Naive thymus-derived CD4-positive, alpha-beta T cell (primary cell): ENCODE measurements at regions not wholly inside any gene's neighbourhood (a gene's known extent, or its start where the extent isn't known, plus 50 kb on each side); places are given as distances from the start of the nearest gene placed in this dataset.

Experiments
- ATAC-seq: fragments of 150-1000 bp; cut with Tn5 transposase; 2 replicates; pipeline ENCODE4 v1.10.0; 2021; ENCODE audit warnings: mild to moderate bottlenecking, moderate library complexity
- CTCF ChIA-PET: fragments of 350-600 bp; sonication (Branson Sonifier 250); formaldehyde crosslinking; loops from one replicate; lab custom pipeline; 2021; ENCODE audit warnings: antibody characterized with exemption; lab: Charles Lee
- POLR2A ChIA-PET: fragments of 350-600 bp; sonication (Branson Sonifier 250); formaldehyde crosslinking; loops from one replicate; lab custom pipeline; 2021; ENCODE audit warnings: antibody characterized with exemption, inconsistent platforms; lab: Charles Lee
- DNase-seq, 9 donors: peaks; one replicate each; pipeline versions ENCODE4 v3.0.0 to v3.0.0-alpha.2; 2020 to 2022; ENCODE audit warnings: mixed read lengths in 1 of 9
- H3K27ac ChIP-seq: one replicate; pipeline ENCODE4 v1.7.0; 2013; ENCODE audit warnings: mild to moderate bottlenecking, low read depth, low read length, moderate library complexity
- H3K27me3 ChIP-seq, 2 donors: one replicate each; pipeline ENCODE4 v1.7.0; 2013; ENCODE audit warnings: low read length in 2 of 2, mild to moderate bottlenecking in 2 of 2, moderate library complexity in 2 of 2; ENCODE audit not compliant: control insufficient read depth in 2 of 2, insufficient read depth in 2 of 2
- H3K36me3 ChIP-seq, 3 experiments: 1 replicate in 2 of 3; 2 replicates in 1 of 3; pipeline ENCODE4 v1.7.0; 2013; ENCODE audit warnings: low read length in 3 of 3, mild to moderate bottlenecking in 3 of 3, moderate library complexity in 1 of 3; ENCODE audit not compliant: insufficient read depth in 3 of 3, control insufficient read depth in 2 of 3
- H3K4me1 ChIP-seq, 2 donors: one replicate each; pipeline ENCODE4 v1.7.0; 2013; ENCODE audit warnings: low read length in 2 of 2, mild to moderate bottlenecking in 2 of 2, moderate library complexity in 1 of 2; ENCODE audit not compliant: control insufficient read depth in 2 of 2, insufficient read depth in 2 of 2
- H3K4me3 ChIP-seq: 2 replicates; pipeline ENCODE4 v1.7.0; 2013; ENCODE audit warnings: mild to moderate bottlenecking, low read length
- H3K9me3 ChIP-seq, 3 experiments: 1 replicate in 2 of 3; 2 replicates in 1 of 3; pipeline ENCODE4 v1.7.0; 2013; ENCODE audit warnings: low read length in 3 of 3; ENCODE audit not compliant: control insufficient read depth in 2 of 3
- H3K27ac Mint-ChIP-seq, 9 donors: one replicate each; pipeline ENCODE4 v1.8.0; 2020 to 2022; ENCODE audit warnings: mixed read lengths in 9 of 9, mild to moderate bottlenecking in 8 of 9, moderate library complexity in 5 of 9, inconsistent platforms in 2 of 9
- H3K27me3 Mint-ChIP-seq, 5 donors: one replicate each; pipeline ENCODE4 v1.8.0; 2021 to 2022; ENCODE audit warnings: mixed read lengths in 5 of 5, mild to moderate bottlenecking in 1 of 5
- H3K36me3 Mint-ChIP-seq, 5 donors: one replicate each; pipeline ENCODE4 v1.8.0; 2020 to 2022; ENCODE audit warnings: mixed read lengths in 5 of 5, mild to moderate bottlenecking in 3 of 5, inconsistent platforms in 1 of 5
- H3K4me1 Mint-ChIP-seq, 7 donors: one replicate each; pipeline ENCODE4 v1.8.0; 2020 to 2022; ENCODE audit warnings: mixed read lengths in 7 of 7, mild to moderate bottlenecking in 3 of 7, inconsistent platforms in 1 of 7
- H3K4me3 Mint-ChIP-seq, 10 donors: one replicate each; pipeline ENCODE4 v1.8.0; 2020 to 2022; ENCODE audit warnings: mild to moderate bottlenecking in 10 of 10, mixed read lengths in 10 of 10, moderate library complexity in 6 of 10, inconsistent platforms in 2 of 10
- H3K9me3 Mint-ChIP-seq, 11 donors: one replicate each; pipeline ENCODE4 v1.8.0; 2020 to 2022; ENCODE audit warnings: mixed read lengths in 11 of 11, mild to moderate bottlenecking in 4 of 11, inconsistent platforms in 1 of 11, moderate library complexity in 1 of 11
- intact Hi-C, 2 donors: fragments of 100-400 bp; cut with micrococcal nuclease; formaldehyde crosslinking; loops; one replicate each; pipeline ENCODE4 v1.15.1; 2023

- H3K27ac Mint-ChIP-seq: no peak overlapping the region
- Histone ChIP-seq H3K4me3 (no peak overlapping the region), H3K4me1 (no peaks in the 10 kb centered on the region), H3K27ac (no peak overlapping the region), H3K9me3 (peaks cover 0 to 3% (median 0%) of the 10 kb centered on the region in 3 experiments), H3K36me3 (no peaks in the 10 kb centered on the region), H3K27me3 (no peaks in the 10 kb centered on the region)
- H3K9me3 Mint-ChIP-seq: peaks cover 0 to 25% (median 6%) of the 10 kb centered on the region in 11 donors
- no peak overlapping the region for H3K4me3 Mint-ChIP-seq
- ChIA-PET CTCF (no interaction called here), POLR2A (no interaction called here)
- intact Hi-C loops: no loop called here
- no peaks in the 10 kb centered on the region for H3K27me3 Mint-ChIP-seq
- H3K36me3 Mint-ChIP-seq: no peaks in the 10 kb centered on the region
- ATAC-seq: no peak
- H3K4me1 Mint-ChIP-seq: no peaks in the 10 kb centered on the region
- DNase-seq: no peak
These were observed 1205.1 kb upstream of the CNTN5 start for GRCh38 chr11:97815667-97816066.

- Histone ChIP-seq H3K36me3 (no peaks in the 10 kb centered on the region), H3K4me1 (no peaks in the 10 kb centered on the region), H3K27ac (no peak overlapping the region), H3K4me3 (no peak overlapping the region), H3K9me3 (no peaks in the 10 kb centered on the region), H3K27me3 (no peaks in the 10 kb centered on the region)
- H3K27ac Mint-ChIP-seq: no peak overlapping the region
- H3K27me3 Mint-ChIP-seq: no peaks in the 10 kb centered on the region
- H3K9me3 Mint-ChIP-seq: peaks cover 0 to 6% (median 3%) of the 10 kb centered on the region in 11 donors
- H3K4me3 Mint-ChIP-seq: no peak overlapping the region
- ATAC-seq (no peak), DNase-seq (no peak)
- H3K36me3 Mint-ChIP-seq: no peaks in the 10 kb centered on the region
- ChIA-PET POLR2A (no interaction called here), CTCF (no interaction called here)
- H3K4me1 Mint-ChIP-seq: no peaks in the 10 kb centered on the region
- intact Hi-C loops: no loop called here
These were observed 1188.3 kb upstream of the CNTN5 start for GRCh38 chr11:97832451-97832850.

- ChIA-PET POLR2A (no interaction called here), CTCF (no interaction called here)
- no peak for DNase-seq
- no peak overlapping the region for H3K4me3 ChIP-seq
- no peak overlapping the region for H3K4me3 Mint-ChIP-seq
- H3K27me3 ChIP-seq: no peaks in the 10 kb centered on the region
- no peak overlapping the region for H3K27ac ChIP-seq
- H3K27ac Mint-ChIP-seq: no peak overlapping the region
- H3K27me3 Mint-ChIP-seq: no peaks in the 10 kb centered on the region
- no peaks in the 10 kb centered on the region for H3K4me1 Mint-ChIP-seq
- H3K36me3 ChIP-seq: no peaks in the 10 kb centered on the region
- H3K4me1 ChIP-seq: no peaks in the 10 kb centered on the region
- peaks cover 0 to 6% (median 3%) of the 10 kb centered on the region in 11 donors for H3K9me3 Mint-ChIP-seq
- no peaks in the 10 kb centered on the region for H3K9me3 ChIP-seq
- ATAC-seq: no peak
- intact Hi-C loops: no loop called here
- no peaks in the 10 kb centered on the region for H3K36me3 Mint-ChIP-seq
These were observed 1187.3 kb upstream of the CNTN5 start for GRCh38 chr11:97833412-97833811.

GRCh38 chr11:97844016-97844415, 1176.7 kb upstream of the CNTN5 start:
- no peak overlapping the region for H3K4me3 Mint-ChIP-seq
- H3K9me3 Mint-ChIP-seq: peaks cover 0 to 37% (median 3%) of the 10 kb centered on the region in 11 donors
- intact Hi-C loops: no loop called here
- H3K27ac Mint-ChIP-seq: no peak overlapping the region
- H3K36me3 Mint-ChIP-seq: no peaks in the 10 kb centered on the region
- Histone ChIP-seq H3K27me3 (no peaks in the 10 kb centered on the region), H3K4me3 (no peak overlapping the region), H3K9me3 (no peaks in the 10 kb centered on the region), H3K36me3 (no peaks in the 10 kb centered on the region), H3K4me1 (no peaks in the 10 kb centered on the region), H3K27ac (no peak overlapping the region)
- no peaks in the 10 kb centered on the region for H3K4me1 Mint-ChIP-seq
- H3K27me3 Mint-ChIP-seq: no peaks in the 10 kb centered on the region
- DNase-seq (no peak), ATAC-seq (no peak)
- ChIA-PET POLR2A (no interaction called here), CTCF (no interaction called here)

GRCh38 chr11:97847730-97848129, 1173.0 kb upstream of the CNTN5 start:
- no peak overlapping the region for H3K27ac ChIP-seq
- Mint-ChIP-seq H3K4me3 (no peak overlapping the region), H3K27me3 (no peaks in the 10 kb centered on the region), H3K27ac (no peak overlapping the region), H3K36me3 (no peaks in the 10 kb centered on the region), H3K4me1 (no peaks in the 10 kb centered on the region), H3K9me3 (peaks cover 0 to 18% (median 2%) of the 10 kb centered on the region in 11 donors)
- H3K4me3 ChIP-seq: no peak overlapping the region
- H3K9me3 ChIP-seq: no peaks in the 10 kb centered on the region
- ChIA-PET CTCF (no interaction called here), POLR2A (no interaction called here)
- H3K4me1 ChIP-seq: no peaks in the 10 kb centered on the region
- ATAC-seq (no peak), DNase-seq (no peak)
- intact Hi-C loops: no loop called here
- no peaks in the 10 kb centered on the region for H3K27me3 ChIP-seq
- H3K36me3 ChIP-seq: no peaks in the 10 kb centered on the region

- DNase-seq (no peak), ATAC-seq (no peak)
- CTCF ChIA-PET: no interaction called here
- Mint-ChIP-seq H3K27ac (no peak overlapping the region), H3K36me3 (no peaks in the 10 kb centered on the region), H3K4me1 (no peaks in the 10 kb centered on the region), H3K9me3 (peaks cover 0 to 12% (median 2%) of the 10 kb centered on the region in 11 donors), H3K4me3 (no peak overlapping the region), H3K27me3 (no peaks in the 10 kb centered on the region)
- H3K27ac ChIP-seq: no peak overlapping the region
- intact Hi-C loops: no loop called here
- H3K4me3 ChIP-seq: no peak overlapping the region
- no peaks in the 10 kb centered on the region for H3K27me3 ChIP-seq
- no peaks in the 10 kb centered on the region for H3K36me3 ChIP-seq
- POLR2A ChIA-PET: no interaction called here
- no peaks in the 10 kb centered on the region for H3K4me1 ChIP-seq
- no peaks in the 10 kb centered on the region for H3K9me3 ChIP-seq
These were observed 1170.0 kb upstream of the CNTN5 start for GRCh38 chr11:97850701-97851100.

- ATAC-seq: no peak
- Mint-ChIP-seq H3K4me1 (no peaks in the 10 kb centered on the region), H3K36me3 (no peaks in the 10 kb centered on the region), H3K4me3 (no peak overlapping the region), H3K27me3 (no peaks in the 10 kb centered on the region), H3K9me3 (peaks cover 0 to 16% (median 2%) of the 10 kb centered on the region in 11 donors), H3K27ac (no peak overlapping the region)
- ChIA-PET POLR2A (no interaction called here), CTCF (no interaction called here)
- no peaks in the 10 kb centered on the region for H3K9me3 ChIP-seq
- no peaks in the 10 kb centered on the region for H3K4me1 ChIP-seq
- no peak overlapping the region for H3K4me3 ChIP-seq
- no peaks in the 10 kb centered on the region for H3K27me3 ChIP-seq
- DNase-seq: no peak
- no peak overlapping the region for H3K27ac ChIP-seq
- H3K36me3 ChIP-seq: no peaks in the 10 kb centered on the region
- intact Hi-C loops: no loop called here
These were observed 1166.4 kb upstream of the CNTN5 start for GRCh38 chr11:97854357-97854756.
